Transverse colon (tissue), 4 donors: ENCODE measurements at regions not wholly inside any gene's neighbourhood (a gene's known extent, or its start where the extent isn't known, plus 50 kb on each side); places are given as distances from the start of the nearest gene placed in this dataset.

Experiments used
- POLR2A ChIP-seq: fragments of 450-650 bp; IDR thresholded peaks from one replicate; pipeline ENCODE4 v1.6.1; 2016; ENCODE audit warnings: antibody characterized with exemption, mild to moderate bottlenecking, moderate library complexity
- POLR2AphosphoS5 ChIP-seq, 3 donors: sonication (generic); formaldehyde crosslinking; IDR thresholded peaks; one replicate each; pipeline ENCODE4 v1.6.1; 2016; ENCODE audit warnings: antibody characterized with exemption in 3 of 3
- TF ChIP-seq, protein P1 (sequence below), 5 experiments: fragments of 200-600 bp in 3 of 5; fragments of 450-650 bp in 2 of 5; sonication (generic) in 3 of 5; IDR thresholded peaks; 1 replicate in 2 of 5; 2 replicates in 3 of 5; pipeline ENCODE4 v1.5.1; 2016 to 2017; ENCODE audit warnings: antibody characterized with exemption in 5 of 5, inconsistent platforms in 3 of 5, mild to moderate bottlenecking in 2 of 5, moderate library complexity in 1 of 5

- TF ChIP-seq, protein P1, sequence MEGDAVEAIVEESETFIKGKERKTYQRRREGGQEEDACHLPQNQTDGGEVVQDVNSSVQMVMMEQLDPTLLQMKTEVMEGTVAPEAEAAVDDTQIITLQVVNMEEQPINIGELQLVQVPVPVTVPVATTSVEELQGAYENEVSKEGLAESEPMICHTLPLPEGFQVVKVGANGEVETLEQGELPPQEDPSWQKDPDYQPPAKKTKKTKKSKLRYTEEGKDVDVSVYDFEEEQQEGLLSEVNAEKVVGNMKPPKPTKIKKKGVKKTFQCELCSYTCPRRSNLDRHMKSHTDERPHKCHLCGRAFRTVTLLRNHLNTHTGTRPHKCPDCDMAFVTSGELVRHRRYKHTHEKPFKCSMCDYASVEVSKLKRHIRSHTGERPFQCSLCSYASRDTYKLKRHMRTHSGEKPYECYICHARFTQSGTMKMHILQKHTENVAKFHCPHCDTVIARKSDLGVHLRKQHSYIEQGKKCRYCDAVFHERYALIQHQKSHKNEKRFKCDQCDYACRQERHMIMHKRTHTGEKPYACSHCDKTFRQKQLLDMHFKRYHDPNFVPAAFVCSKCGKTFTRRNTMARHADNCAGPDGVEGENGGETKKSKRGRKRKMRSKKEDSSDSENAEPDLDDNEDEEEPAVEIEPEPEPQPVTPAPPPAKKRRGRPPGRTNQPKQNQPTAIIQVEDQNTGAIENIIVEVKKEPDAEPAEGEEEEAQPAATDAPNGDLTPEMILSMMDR (IDR thresholded peaks at IDR 0.05), result no peak
- TF ChIP-seq POLR2A, result no peak
- no peak for TF ChIP-seq POLR2AphosphoS5 (IDR thresholded peaks at IDR 0.05)
Observed at GRCh38 chr21:17088500-17088899, 424.3 kb upstream of the CXADR start.
